Esophagus muscularis mucosa (tissue), 4 donors: ENCODE measurements at regions not wholly inside any gene's neighbourhood (a gene's known extent, or its start where the extent isn't known, plus 50 kb on each side); places are given as distances from the start of the nearest gene placed in this dataset.
"Not testable (repeated sequence)": the region's sequence is repeated elsewhere in the genome, so short reads cannot be mapped to it uniquely, and the experiment has no call there.

Experiments used
- DNase-seq: peaks from one replicate; pipeline ENCODE4 v3.0.0-alpha.2; 2017; ENCODE audit errors: extremely low spot score
- H3K27ac ChIP-seq, 4 donors: fragments of 200-600 bp; sonication (generic); replicated peaks in 1 of 4; 1 replicate in 3 of 4; 2 replicates in 1 of 4; pipeline ENCODE4 v1.5.1; 2016 to 2019; ENCODE audit warnings: mild to moderate bottlenecking in 1 of 4
- H3K27me3 ChIP-seq, 4 donors: fragments of 200-600 bp; sonication (generic); one replicate each; pipeline versions ENCODE4 v1.5.1 to v1.6.0; 2016 to 2019
- H3K36me3 ChIP-seq, 4 donors: fragments of 200-600 bp; sonication (generic); one replicate each; pipeline ENCODE4 v1.5.1; 2016 to 2019
- H3K4me1 ChIP-seq, 4 donors: fragments of 200-600 bp; sonication (generic); one replicate each; pipeline ENCODE4 v1.5.1; 2016 to 2019
- H3K4me3 ChIP-seq, 4 donors: fragments of 200-600 bp; sonication (generic); 1 replicate in 2 of 4; 2 replicates in 2 of 4; pipeline ENCODE4 v1.5.1; 2016 to 2019; ENCODE audit warnings: mild to moderate bottlenecking in 4 of 4, moderate library complexity in 1 of 4
- H3K9me3 ChIP-seq, 4 donors: fragments of 200-600 bp; sonication (generic); 1 replicate in 3 of 4; 2 replicates in 1 of 4; pipeline ENCODE4 v1.5.1; 2016 to 2019
- EP300 ChIP-seq: sonication (generic); formaldehyde crosslinking; IDR thresholded peaks from one replicate; pipeline ENCODE4 v1.6.1; 2017; ENCODE audit warnings: antibody characterized with exemption
- POLR2A ChIP-seq: fragments of 450-650 bp; IDR thresholded peaks from one replicate; pipeline ENCODE4 v1.6.1; 2017; ENCODE audit warnings: antibody characterized with exemption, moderate library complexity, mild to moderate bottlenecking, low read depth
- POLR2AphosphoS5 ChIP-seq, 2 donors: sonication (generic); formaldehyde crosslinking; IDR thresholded peaks; one replicate each; pipeline ENCODE4 v1.6.1; 2017; ENCODE audit warnings: antibody characterized with exemption in 2 of 2
- WGBS: methylation state at CpG from one replicate; pipeline ENCODE4 v1.1.5; 2018; 5-methylcytosine and 5-hydroxymethylcytosine counted together
- intact Hi-C: fragments of 100-400 bp; cut with DNase I; formaldehyde crosslinking; loops from one replicate; pipeline ENCODE4 v1.15.1; 2023
- TF ChIP-seq, protein P1 (sequence below), 3 experiments: fragments of 200-600 bp in 2 of 3; fragments of 450-650 bp in 1 of 3; sonication (generic) in 2 of 3; IDR thresholded peaks; one replicate each; pipeline ENCODE4 v1.5.1; 2017 to 2019; ENCODE audit warnings: antibody characterized with exemption in 3 of 3, mild to moderate bottlenecking in 2 of 3, moderate library complexity in 1 of 3

DNA sequence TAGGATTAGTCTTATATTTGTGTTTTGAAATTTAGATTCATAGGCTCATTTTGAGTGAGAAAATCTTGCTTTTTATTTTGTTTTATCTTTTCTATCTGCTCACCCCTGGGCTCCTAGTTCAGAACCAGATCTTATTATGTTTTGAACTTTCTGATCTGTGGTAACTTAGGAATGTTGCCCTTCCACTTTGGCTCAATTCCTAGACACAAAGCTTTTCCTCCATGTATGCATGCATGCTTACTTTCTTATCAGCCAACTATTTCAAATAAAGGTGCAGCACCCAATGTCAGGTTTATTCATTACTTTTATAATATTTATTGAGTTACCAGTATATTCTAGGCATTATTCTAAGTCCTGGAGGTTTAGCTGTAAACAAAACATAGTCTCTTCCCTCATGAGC, 374.8 kb upstream of the KIAA1217 start:
- intact Hi-C loops, result no loop called here
- H3K27ac ChIP-seq, result no peak overlapping the region
- TF ChIP-seq EP300, result no peak
- TF ChIP-seq POLR2A, result no peak
- no peak for TF ChIP-seq POLR2AphosphoS5 (IDR thresholded peaks at IDR 0.05)
- TF ChIP-seq, protein P1, sequence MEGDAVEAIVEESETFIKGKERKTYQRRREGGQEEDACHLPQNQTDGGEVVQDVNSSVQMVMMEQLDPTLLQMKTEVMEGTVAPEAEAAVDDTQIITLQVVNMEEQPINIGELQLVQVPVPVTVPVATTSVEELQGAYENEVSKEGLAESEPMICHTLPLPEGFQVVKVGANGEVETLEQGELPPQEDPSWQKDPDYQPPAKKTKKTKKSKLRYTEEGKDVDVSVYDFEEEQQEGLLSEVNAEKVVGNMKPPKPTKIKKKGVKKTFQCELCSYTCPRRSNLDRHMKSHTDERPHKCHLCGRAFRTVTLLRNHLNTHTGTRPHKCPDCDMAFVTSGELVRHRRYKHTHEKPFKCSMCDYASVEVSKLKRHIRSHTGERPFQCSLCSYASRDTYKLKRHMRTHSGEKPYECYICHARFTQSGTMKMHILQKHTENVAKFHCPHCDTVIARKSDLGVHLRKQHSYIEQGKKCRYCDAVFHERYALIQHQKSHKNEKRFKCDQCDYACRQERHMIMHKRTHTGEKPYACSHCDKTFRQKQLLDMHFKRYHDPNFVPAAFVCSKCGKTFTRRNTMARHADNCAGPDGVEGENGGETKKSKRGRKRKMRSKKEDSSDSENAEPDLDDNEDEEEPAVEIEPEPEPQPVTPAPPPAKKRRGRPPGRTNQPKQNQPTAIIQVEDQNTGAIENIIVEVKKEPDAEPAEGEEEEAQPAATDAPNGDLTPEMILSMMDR (IDR thresholded peaks at IDR 0.05), result no peak
- no peaks in the 10 kb centered on the region for H3K36me3 ChIP-seq
- H3K27me3 ChIP-seq, result no peaks in the 10 kb centered on the region
- no peaks in the 10 kb centered on the region for H3K9me3 ChIP-seq
- H3K4me1 ChIP-seq, result no peaks in the 10 kb centered on the region
- no peak for DNase-seq
- no peak overlapping the region for H3K4me3 ChIP-seq

DNA sequence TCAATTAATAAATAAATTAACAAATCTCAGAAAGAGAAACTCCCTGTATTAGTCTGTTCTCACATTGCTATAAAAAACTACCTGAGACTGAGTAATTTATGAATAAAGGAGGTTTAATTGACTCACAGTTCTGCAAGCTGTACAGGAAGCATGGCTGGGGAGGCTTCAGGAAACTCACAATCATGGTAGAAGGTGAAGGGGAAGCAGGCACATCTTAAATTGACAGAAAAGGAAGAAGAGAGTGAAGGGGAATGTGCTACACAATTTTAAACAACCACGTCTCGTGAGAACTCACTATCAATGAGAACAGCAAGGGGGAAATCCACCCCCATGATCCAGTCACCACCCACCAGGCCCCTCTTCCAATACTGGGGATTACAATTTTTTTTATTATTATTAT, 358.3 kb upstream of the KIAA1217 start:
- WGBS, result 76% methylated on average over 2 of the region's 2 CpGs
- no peak overlapping the region for H3K27ac ChIP-seq
- H3K36me3 ChIP-seq, result no peaks in the 10 kb centered on the region
- TF ChIP-seq EP300 (no peak), POLR2A (no peak), POLR2AphosphoS5 (IDR thresholded peaks at IDR 0.05) (no peak)
- TF ChIP-seq, protein P1 (IDR thresholded peaks at IDR 0.05), result no peak
- H3K4me3 ChIP-seq, result no peak overlapping the region
- no peaks in the 10 kb centered on the region for H3K4me1 ChIP-seq
- intact Hi-C loops, result no loop called here
- H3K9me3 ChIP-seq, result no peaks in the 10 kb centered on the region
- no peak for DNase-seq
- no peaks in the 10 kb centered on the region for H3K27me3 ChIP-seq

DNA sequence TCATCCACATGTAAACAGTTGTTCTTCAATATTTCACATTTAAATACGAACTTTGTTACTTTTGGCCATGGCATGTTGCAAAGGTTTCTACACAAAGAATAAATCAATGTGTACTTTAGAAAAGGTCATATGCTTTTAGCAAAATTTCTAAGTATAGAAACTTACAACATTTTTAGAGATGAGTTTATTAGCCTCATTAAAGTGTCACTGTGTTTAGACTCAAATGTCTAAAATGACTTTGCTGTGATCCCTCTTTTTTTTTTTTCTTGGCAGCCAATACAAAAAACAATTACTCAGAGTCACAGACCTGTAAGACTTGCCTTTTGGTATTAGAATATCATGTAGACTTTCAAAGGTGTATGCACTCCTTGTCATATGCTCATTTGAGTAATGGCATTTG, 349.3 kb upstream of the KIAA1217 start:
- Histone ChIP-seq H3K4me3 (no peak overlapping the region), H3K27ac (no peak overlapping the region), H3K27me3 (no peaks in the 10 kb centered on the region), H3K4me1 (no peaks in the 10 kb centered on the region), H3K9me3 (no peaks in the 10 kb centered on the region), H3K36me3 (no peaks in the 10 kb centered on the region)
- intact Hi-C loops, result no loop called here
- no peak for DNase-seq
- 12% methylated on average over 1 of the region's 1 CpG for WGBS
- no peak for TF ChIP-seq POLR2A
- TF ChIP-seq EP300, result no peak
- TF ChIP-seq, protein P1 (IDR thresholded peaks at IDR 0.05), result no peak
- no peak for TF ChIP-seq POLR2AphosphoS5 (IDR thresholded peaks at IDR 0.05)

DNA sequence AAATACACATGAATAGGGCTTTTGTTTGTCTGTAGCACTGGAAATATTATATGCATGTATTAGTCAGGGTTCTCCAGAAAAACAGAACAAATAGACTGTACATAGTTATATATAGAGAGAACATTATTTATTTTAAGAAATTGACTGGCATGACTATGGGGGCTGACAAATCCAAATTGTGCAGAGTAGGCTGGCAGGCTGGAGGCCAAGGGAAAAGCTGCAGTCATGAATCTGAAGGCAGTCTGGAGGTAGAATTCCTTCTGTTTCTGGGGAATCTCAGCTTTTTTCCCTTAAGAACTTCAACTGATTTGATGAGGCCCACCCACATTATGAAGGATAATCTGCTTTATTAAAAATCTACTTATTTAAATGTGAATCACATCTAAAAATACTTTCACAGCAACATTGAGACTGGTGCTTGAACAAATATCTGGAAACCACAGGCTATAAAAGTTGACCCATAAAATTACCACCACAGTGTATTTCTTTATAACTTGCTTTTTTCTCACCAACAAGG, 344.2 kb upstream of the KIAA1217 start:
- Histone ChIP-seq H3K4me1 (no peaks in the 10 kb centered on the region), H3K4me3 (no peak overlapping the region), H3K27ac (no peak overlapping the region), H3K9me3 (no peaks in the 10 kb centered on the region), H3K36me3 (no peaks in the 10 kb centered on the region), H3K27me3 (no peaks in the 10 kb centered on the region)
- TF ChIP-seq, protein P1 (IDR thresholded peaks at IDR 0.05), result no peak
- no peak for TF ChIP-seq POLR2AphosphoS5 (IDR thresholded peaks at IDR 0.05)
- TF ChIP-seq EP300, result no peak
- no peak for DNase-seq
- intact Hi-C loops, result no loop called here

DNA sequence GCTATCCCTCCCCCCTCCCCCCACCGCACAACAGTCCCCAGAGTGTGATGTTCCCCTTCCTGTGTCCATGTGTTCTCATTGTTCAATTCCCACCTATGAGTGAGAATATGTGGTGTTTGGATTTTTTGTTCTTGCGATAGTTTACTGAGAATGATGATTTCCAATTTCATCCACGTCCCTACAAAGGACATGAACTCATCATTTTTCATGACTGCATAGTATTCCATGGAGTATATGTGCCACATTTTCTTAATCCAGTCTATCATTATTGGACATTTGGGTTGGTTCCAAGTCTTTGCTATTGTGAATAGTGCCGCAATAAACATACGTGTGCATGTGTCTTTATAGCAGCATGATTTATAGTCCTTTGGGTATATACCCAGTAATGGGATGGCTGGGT, 342.0 kb upstream of the KIAA1217 start:
- H3K9me3 ChIP-seq, H3K4me3 ChIP-seq, H3K36me3 ChIP-seq, H3K27me3 ChIP-seq, H3K4me1 ChIP-seq, DNase-seq, H3K27ac ChIP-seq, intact Hi-C loops: not testable (repeated sequence)
- WGBS, result 85% methylated on average over 4 of the region's 5 CpGs
